GM23338 (cell line): ENCODE measurements at regions not wholly inside any gene's neighbourhood (a gene's known extent, or its start where the extent isn't known, plus 50 kb on each side); places are given as distances from the start of the nearest gene placed in this dataset.

Source experiments
- ATAC-seq: fragments of 200-7000 bp; cut with Tn5 transposase; 3 replicates; pipeline ENCODE4 v1.9.1; 2020
- DNase-seq: peaks from one replicate; pipeline ENCODE4 v3.0.0-alpha.2; 2015; ENCODE audit warnings: low spot score
- H2AFZ ChIP-seq: fragments of 200-600 bp; sonication (generic); 2 replicates; pipeline ENCODE4 v1.8.0; 2016; ENCODE audit warnings: antibody characterized with exemption, mild to moderate bottlenecking, moderate library complexity
- H3F3A ChIP-seq: fragments of 200-600 bp; sonication (generic); replicated peaks from 2 replicates; pipeline ENCODE4 v1.8.0; 2017; ENCODE audit warnings: antibody characterized with exemption, mixed run types, low read depth
- H3K27ac ChIP-seq: fragments of 200-600 bp; sonication (generic); 2 replicates; pipeline ENCODE4 v1.6.1; 2016; ENCODE audit warnings: low read depth
- H3K27me3 ChIP-seq: fragments of 200-600 bp; sonication (generic); 2 replicates; pipeline ENCODE4 v1.8.0; 2016; ENCODE audit warnings: mild to moderate bottlenecking, mixed run types, moderate library complexity; ENCODE audit not compliant: insufficient read depth
- H3K36me3 ChIP-seq: fragments of 200-600 bp; sonication (generic); 2 replicates; pipeline ENCODE4 v1.8.0; 2016; ENCODE audit warnings: mild to moderate bottlenecking; ENCODE audit not compliant: insufficient read depth
- H3K4me1 ChIP-seq: fragments of 200-600 bp; sonication (generic); 2 replicates; pipeline ENCODE4 v1.8.0; 2016; ENCODE audit warnings: mild to moderate bottlenecking, moderate library complexity; ENCODE audit not compliant: insufficient read depth
- H3K4me2 ChIP-seq: fragments of 200-600 bp; sonication (generic); 2 replicates; pipeline ENCODE4 v1.7.1; 2017; ENCODE audit warnings: mixed run types
- H3K4me3 ChIP-seq: fragments of 200-600 bp; sonication (generic); 2 replicates; pipeline ENCODE4 v1.6.1; 2016; ENCODE audit warnings: mixed run types
- H3K79me2 ChIP-seq: fragments of 200-600 bp; sonication (generic); replicated peaks from 2 replicates; pipeline ENCODE4 v1.8.0; 2017; ENCODE audit warnings: mild to moderate bottlenecking; ENCODE audit not compliant: insufficient read depth
- H3K9me2 ChIP-seq: fragments of 200-600 bp; sonication (generic); 2 replicates; pipeline ENCODE4 v1.8.0; 2017; ENCODE audit not compliant: insufficient read depth
- H4K20me1 ChIP-seq: fragments of 200-600 bp; sonication (generic); replicated peaks from 2 replicates; pipeline ENCODE4 v1.8.0; 2017; ENCODE audit warnings: mild to moderate bottlenecking; ENCODE audit not compliant: insufficient read depth
- H3K27ac Mint-ChIP-seq: 2 replicates; pipeline ENCODE4 v1.8.0; 2020; ENCODE audit warnings: inconsistent platforms, mild to moderate bottlenecking, moderate library complexity, mixed read lengths
- H3K27me3 Mint-ChIP-seq: 3 replicates; pipeline ENCODE4 v1.8.0; 2022; ENCODE audit warnings: low read depth, mild to moderate bottlenecking, moderate library complexity, mixed read lengths, inconsistent platforms; ENCODE audit not compliant: insufficient read depth, poor library complexity
- H3K36me3 Mint-ChIP-seq: 3 replicates; pipeline ENCODE4 v1.8.0; 2021; ENCODE audit warnings: low read depth, mild to moderate bottlenecking, inconsistent platforms, moderate library complexity, mixed read lengths
- H3K4me1 Mint-ChIP-seq: 3 replicates; pipeline ENCODE4 v1.8.0; 2020; ENCODE audit warnings: mild to moderate bottlenecking, inconsistent platforms, mixed read lengths
- H3K4me3 Mint-ChIP-seq: 3 replicates; pipeline ENCODE4 v1.8.0; 2021; ENCODE audit warnings: moderate library complexity, mild to moderate bottlenecking, inconsistent platforms, mixed read lengths
- H3K9me3 Mint-ChIP-seq: 3 replicates; pipeline ENCODE4 v1.8.0; 2020; ENCODE audit warnings: moderate library complexity, mild to moderate bottlenecking, inconsistent platforms, mixed read lengths
- CREB1 ChIP-seq: fragments of 250-450 bp; sonication (Bioruptor Pico); IDR thresholded peaks from 2 replicates; pipeline ENCODE4 v1.5.0; 2020; ENCODE audit warnings: low read depth, mild to moderate bottlenecking, moderate library complexity
- EZH2 ChIP-seq: fragments of 200-600 bp; sonication (generic); IDR thresholded peaks from one replicate; pipeline ENCODE4 v1.8.0; 2017; ENCODE audit warnings: antibody characterized with exemption, mild to moderate bottlenecking, low read depth; ENCODE audit not compliant: unreplicated experiment
- EZH2phosphoT487 ChIP-seq: fragments of 200-600 bp; sonication (generic); IDR thresholded peaks from one replicate; pipeline ENCODE4 v1.8.1; 2018; ENCODE audit warnings: antibody characterized with exemption; ENCODE audit not compliant: unreplicated experiment
- JUNB ChIP-seq: IDR thresholded peaks from one replicate; pipeline ENCODE4 v1.6.1; 2016; ENCODE audit warnings: antibody characterized with exemption; ENCODE audit not compliant: unreplicated experiment
- NANOG ChIP-seq: IDR thresholded peaks from 2 replicates; pipeline ENCODE4 v1.6.1; 2016; ENCODE audit warnings: antibody characterized with exemption, borderline replicate concordance
- POLR2AphosphoS5 ChIP-seq: IDR thresholded peaks from 2 replicates; pipeline ENCODE4 v1.6.1; 2016; ENCODE audit warnings: antibody characterized with exemption, low read depth
- REST ChIP-seq: IDR thresholded peaks from one replicate; pipeline ENCODE4 v1.6.1; 2018; ENCODE audit warnings: antibody characterized with exemption; ENCODE audit not compliant: unreplicated experiment
- STAT1 ChIP-seq: IDR thresholded peaks from one replicate; pipeline ENCODE4 v1.6.1; 2016; ENCODE audit warnings: antibody characterized with exemption; ENCODE audit not compliant: unreplicated experiment
- ZNF114 ChIP-seq: fragments of 250-450 bp; sonication (Bioruptor Pico); IDR thresholded peaks from 2 replicates; pipeline ENCODE4 v1.5.0; 2020; ENCODE audit warnings: mild to moderate bottlenecking, moderate library complexity
- ZNF331 ChIP-seq: fragments of 250-450 bp; sonication (Bioruptor Pico); IDR thresholded peaks from 2 replicates; pipeline ENCODE4 v1.5.0; 2020; ENCODE audit warnings: low read depth, mild to moderate bottlenecking, moderate library complexity
- ZNF462 ChIP-seq: fragments of 250-450 bp; sonication (Bioruptor Pico); IDR thresholded peaks from 2 replicates; pipeline ENCODE4 v1.5.0; 2020; ENCODE audit warnings: mild to moderate bottlenecking, moderate library complexity
- TF ChIP-seq, protein P1 (sequence below), 2 experiments: fragments of 200-600 bp in 1 of 2; sonication (generic) in 1 of 2; conservative IDR thresholded peaks; 2 replicates each; pipeline versions ENCODE4 v1.5.1 to v1.6.1; 2016 to 2017; ENCODE audit warnings: antibody characterized with exemption in 2 of 2, low read depth in 2 of 2, mild to moderate bottlenecking in 2 of 2, moderate library complexity in 1 of 2
- TF ChIP-seq, protein P2 (sequence below): IDR thresholded peaks from 2 replicates; pipeline ENCODE4 v1.6.1; 2016; ENCODE audit warnings: antibody characterized with exemption

DNA sequence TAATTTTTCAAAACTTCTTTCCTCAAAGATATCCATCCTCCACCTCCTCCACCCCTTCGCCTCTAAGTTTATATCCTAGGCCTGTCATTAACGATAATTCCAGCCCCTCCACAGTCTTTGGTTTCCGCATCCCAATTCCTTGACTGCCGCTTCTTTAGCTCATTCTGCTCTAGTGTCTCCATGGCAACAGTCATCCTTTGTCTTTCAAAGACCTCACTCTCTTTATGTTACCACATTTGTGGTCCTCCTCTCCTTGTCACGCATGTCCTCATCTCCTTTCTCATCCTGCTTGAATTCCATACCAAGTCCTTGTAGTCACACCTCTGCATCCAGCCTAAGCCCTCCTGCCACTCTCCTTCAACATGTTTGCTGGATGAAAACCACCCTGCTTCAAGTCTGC lies 511.2 kb upstream of the KLF6 start:
- Histone ChIP-seq H3K36me3 (no peaks in the 10 kb centered on the region), H4K20me1 (no peaks in the 10 kb centered on the region), H3K27me3 (no peaks in the 10 kb centered on the region), H3K4me3 (no peak overlapping the region), H3F3A (no peaks in the 10 kb centered on the region), H3K4me2 (no peak overlapping the region), H3K79me2 (no peaks in the 10 kb centered on the region), H3K27ac (no peak overlapping the region), H2AFZ (no peak overlapping the region), H3K9me2 (no peaks in the 10 kb centered on the region), H3K4me1 (no peaks in the 10 kb centered on the region)
- TF ChIP-seq POLR2AphosphoS5 (no peak), REST (no peak), EZH2phosphoT487 (no peak), NANOG (no peak), CREB1 (CRISPR knock-in tag) (no peak), ZNF462 (no peak), STAT1 (no peak), EZH2 (no peak), ZNF114 (CRISPR knock-in tag) (no peak), ZNF331 (CRISPR knock-in tag) (no peak), JUNB (no peak)
- TF ChIP-seq, protein P1, sequence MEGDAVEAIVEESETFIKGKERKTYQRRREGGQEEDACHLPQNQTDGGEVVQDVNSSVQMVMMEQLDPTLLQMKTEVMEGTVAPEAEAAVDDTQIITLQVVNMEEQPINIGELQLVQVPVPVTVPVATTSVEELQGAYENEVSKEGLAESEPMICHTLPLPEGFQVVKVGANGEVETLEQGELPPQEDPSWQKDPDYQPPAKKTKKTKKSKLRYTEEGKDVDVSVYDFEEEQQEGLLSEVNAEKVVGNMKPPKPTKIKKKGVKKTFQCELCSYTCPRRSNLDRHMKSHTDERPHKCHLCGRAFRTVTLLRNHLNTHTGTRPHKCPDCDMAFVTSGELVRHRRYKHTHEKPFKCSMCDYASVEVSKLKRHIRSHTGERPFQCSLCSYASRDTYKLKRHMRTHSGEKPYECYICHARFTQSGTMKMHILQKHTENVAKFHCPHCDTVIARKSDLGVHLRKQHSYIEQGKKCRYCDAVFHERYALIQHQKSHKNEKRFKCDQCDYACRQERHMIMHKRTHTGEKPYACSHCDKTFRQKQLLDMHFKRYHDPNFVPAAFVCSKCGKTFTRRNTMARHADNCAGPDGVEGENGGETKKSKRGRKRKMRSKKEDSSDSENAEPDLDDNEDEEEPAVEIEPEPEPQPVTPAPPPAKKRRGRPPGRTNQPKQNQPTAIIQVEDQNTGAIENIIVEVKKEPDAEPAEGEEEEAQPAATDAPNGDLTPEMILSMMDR (conservative IDR thresholded peaks at IDR 0.05; ENCODE audit: low read depth in 2 of 2) = no peak
- TF ChIP-seq, protein P2, sequence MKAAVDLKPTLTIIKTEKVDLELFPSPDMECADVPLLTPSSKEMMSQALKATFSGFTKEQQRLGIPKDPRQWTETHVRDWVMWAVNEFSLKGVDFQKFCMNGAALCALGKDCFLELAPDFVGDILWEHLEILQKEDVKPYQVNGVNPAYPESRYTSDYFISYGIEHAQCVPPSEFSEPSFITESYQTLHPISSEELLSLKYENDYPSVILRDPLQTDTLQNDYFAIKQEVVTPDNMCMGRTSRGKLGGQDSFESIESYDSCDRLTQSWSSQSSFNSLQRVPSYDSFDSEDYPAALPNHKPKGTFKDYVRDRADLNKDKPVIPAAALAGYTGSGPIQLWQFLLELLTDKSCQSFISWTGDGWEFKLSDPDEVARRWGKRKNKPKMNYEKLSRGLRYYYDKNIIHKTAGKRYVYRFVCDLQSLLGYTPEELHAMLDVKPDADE = no peak
- Mint-ChIP-seq H3K27me3 (no peaks in the 10 kb centered on the region), H3K27ac (no peak overlapping the region), H3K4me1 (peaks cover 22% of the 10 kb centered on the region), H3K36me3 (no peaks in the 10 kb centered on the region), H3K4me3 (no peak overlapping the region), H3K9me3 (no peaks in the 10 kb centered on the region; the same call in 2 of the 3 replicates)
- DNase-seq = peak; percentile 69
- peak; percentile 66 for ATAC-seq
